Dermis blood vessel endothelial cell (primary cell): ENCODE measurements at regions not wholly inside any gene's neighbourhood (a gene's known extent, or its start where the extent isn't known, plus 50 kb on each side); places are given as distances from the start of the nearest gene placed in this dataset.

ENCODE experiments used
- DNase-seq: peaks from one replicate; pipeline ENCODE4 v3.0.0; 2010

DNA sequence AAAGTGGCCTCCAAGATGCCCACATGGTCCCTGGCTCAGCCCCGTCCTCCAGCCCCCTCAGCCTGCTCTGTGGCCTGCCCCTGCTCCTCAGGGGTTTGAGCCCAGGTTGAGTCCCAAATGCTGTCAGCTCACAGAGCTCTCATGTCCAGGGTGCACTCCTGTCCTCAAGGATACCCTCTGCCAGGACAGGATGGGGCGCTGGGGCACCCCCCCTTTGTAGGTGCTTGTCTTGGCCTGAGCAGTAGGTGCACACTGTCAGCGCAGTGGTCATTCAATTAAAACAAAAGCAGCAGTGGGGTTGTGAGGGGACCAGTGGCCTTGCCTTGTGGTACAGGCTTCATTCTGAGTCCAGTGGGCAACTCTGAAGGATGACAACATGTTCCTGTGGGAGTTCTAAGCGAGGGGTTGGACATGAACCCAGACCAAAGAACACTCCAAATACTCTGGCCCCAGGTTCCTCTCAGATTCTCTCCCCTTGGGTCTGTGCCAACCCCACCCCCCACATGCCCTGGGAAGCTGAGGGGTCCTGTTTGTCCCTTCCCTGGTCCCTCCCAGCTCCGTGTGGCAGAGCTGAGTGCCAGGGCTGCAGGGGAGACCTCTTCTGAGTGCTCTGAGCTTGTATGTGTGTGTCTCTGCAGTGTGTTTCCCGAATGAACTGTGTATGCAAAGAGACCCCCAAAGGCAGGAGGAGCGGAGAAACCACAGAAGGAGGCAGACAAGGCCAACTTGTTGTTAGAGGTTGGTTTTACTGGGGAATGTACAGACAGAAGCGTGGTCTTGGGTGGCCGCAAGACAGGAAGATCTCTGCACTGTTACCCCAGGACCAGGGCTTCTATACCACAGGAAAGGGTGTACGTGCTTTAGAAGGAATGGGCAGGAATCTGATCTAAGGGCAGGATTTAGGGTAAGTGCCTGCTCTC is 155.6 kb upstream of the HS6ST1 start:
- no peak for DNase-seq

DNA sequence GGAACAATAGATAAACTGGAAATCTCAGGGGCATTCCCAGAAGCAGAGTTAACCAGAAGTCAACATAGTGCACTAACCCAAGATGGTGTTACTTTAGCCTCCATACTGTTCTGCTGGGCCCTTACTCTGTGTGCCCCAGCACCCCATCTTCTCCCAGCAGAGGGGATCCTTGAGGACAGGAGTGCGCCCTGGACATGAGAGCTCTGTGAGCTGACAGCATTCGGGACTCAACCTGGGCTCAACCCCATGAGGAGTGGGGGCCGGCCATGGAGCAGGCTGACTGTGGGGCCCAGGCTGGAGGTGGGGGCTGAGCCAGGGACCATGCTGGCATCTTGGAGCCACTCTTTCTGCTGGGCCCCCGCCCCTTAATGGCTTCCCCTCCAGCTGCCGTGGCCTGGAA is 156.3 kb upstream of the HS6ST1 start:
- DNase-seq: no peak

DNA sequence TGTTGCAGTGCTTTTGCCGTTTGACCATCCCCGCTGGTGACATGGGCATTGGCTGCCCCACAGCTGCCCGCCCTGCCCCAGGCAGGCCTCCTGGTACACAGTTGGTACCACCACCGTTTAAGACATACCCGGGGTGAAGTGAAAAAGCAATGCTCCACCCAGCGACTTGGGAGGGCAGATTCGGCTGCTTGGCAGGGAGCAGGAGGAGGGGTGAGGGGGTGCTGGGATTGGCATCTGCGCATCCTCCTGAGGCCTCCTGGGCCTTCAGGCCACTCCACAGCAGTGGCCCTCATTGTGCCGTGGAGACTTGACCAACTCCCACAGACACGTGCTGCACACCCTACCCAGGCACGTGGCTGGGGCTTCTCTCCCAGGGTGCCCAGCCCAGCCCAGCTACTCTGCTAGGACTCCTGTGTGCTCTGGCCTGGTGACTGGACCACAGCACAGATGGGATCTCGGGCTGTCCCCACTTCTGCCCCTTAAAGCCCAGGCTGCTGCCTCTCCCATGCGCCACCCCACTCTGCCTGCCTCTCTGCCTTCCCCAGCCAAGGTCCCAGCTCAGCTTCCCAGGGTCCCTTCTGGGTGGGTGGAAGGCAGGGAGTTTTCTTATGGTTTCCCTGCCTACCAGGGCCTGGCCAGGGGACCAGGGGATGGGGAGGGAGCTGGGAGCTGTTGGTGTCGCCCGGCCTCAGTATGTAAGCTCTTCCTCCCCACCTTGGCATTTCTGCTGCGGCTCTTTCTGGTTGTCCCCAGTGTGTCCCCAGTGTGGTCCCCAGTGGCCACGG is 157.0 kb upstream of the HS6ST1 start:
- no peak for DNase-seq

DNA sequence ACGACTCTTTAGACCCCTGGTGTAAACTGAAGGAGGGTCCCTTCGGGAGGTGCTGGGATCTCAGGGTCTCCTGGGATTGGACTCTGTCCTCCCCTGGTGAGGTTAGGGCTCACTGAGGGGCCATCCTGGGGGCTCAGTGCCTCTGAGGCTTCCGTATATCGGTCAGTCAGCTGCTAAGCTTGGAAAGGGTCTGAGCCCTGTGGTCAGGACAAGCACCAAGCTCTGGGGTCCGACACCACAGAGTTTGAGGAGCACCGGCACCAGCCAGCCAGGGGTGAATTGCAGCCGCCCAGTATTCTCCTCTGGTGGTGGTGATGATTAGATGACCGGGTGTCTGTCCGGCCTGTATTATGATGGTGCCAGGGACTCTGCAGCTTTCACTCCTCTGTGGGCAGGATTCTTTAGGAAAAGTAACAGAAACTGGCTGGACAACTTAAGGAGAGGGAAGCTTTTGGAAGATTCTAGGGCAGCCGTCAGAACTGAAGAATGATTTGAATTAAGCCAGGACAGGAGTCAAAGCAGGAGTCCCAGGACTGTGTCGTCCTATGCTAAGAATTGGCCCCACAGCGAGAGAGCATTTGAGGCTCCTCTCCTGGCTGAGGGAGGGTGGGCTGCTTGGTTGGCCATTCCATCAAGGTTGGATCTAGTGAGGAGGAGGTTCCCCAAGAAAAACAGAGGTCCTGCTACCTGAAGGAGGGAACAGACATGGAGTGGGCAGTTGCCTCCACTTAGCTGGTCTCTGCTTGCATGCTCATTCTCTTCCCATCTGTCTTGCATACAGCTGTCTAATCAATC is 158.6 kb upstream of the HS6ST1 start:
- no peak for DNase-seq

DNA sequence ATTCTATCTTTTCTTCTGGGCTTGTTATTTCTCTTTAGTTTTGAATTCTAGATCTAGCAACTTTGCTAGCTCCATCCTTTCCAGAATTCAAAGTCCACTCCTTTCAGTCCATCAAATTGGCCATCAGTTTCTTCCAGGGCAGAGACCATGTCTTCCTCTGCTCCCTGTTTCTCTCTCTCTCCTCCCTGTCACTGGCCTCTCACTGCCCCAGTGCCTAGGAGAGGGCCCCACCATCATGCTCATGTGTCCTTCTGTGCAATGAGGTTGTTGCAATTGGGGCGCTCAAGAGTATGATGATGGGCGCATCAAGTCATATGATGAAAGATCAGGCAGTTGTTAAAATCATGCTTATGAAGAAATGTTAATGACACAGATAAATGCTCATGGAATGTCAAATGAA is 159.2 kb upstream of the HS6ST1 start:
- no peak for DNase-seq

DNA sequence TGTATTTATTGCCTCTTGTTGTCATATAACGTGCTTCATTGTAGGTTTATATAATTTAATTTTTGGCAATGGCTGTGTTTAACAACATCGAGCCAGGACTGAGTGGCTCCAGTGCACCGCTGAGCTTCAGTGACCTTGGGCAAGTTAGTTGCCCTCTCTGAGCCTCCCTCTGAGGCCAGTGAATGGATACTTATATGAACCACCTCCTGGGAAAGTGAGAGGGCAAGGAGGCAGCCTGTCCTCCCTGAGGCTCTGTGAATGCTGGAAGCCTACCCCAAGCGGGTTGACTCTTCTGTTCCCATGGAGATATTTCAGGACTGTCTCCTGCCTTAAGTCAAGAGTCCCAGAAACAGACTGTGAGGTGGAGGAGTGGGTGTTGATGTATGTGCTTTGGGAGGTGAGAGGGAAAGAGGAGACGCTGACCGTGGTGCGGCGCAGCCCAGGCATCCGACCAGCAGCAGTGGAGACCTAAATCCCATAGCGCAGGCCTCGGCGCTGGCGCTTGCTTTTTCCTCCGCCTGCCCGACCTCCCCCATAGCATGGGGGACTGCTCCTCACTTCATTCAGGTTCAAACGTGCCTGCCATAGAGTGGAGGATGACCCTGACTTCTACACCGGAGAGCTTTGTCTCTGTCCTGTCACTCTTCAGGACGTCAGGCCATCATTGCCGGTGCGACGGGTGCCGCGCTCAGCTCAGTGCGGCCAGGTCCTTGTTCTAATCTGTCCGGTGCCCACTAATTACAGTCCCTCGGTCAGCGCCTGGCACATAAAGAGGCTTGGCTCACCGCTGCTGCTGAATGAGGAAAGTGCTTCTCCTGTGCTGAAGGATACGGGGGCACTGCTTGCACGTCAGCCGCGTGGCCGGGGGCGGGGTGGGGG is 167.3 kb upstream of the HS6ST1 start:
- no peak for DNase-seq

DNA sequence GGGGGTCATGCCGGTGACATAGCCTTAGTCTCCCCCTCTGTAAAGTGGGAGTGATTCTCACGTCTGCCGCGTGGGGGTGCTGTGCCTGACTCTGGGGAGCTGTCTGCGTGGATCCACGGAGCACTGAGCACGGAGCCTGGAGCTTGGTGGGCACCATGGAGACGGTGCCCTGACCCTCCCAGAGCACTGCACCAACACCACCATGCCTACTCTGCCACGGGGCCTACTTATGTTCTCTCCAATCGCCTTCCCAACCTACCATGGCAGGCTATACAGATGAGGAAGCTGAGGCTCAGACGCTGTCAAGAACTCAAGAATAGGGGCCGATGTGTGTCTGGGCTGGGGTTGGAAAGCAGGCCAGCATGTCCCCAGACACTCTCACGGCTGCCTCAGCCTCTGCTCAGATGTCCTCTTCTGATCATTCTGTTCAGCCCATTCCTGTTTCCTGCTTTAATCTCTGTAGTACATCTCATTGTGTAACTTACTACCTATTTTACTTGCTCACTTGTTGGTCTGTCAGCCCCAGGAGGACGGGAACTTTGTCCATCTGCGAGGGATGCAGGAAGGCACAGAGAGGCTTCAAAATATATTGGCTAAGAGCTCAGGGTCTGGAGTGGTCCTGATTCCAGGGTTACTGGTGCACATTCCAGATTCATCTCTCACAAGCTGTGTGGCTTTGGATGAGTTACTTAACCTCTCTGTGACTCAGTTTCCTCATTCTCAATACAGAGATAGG is 168.1 kb upstream of the HS6ST1 start:
- no peak for DNase-seq

DNA sequence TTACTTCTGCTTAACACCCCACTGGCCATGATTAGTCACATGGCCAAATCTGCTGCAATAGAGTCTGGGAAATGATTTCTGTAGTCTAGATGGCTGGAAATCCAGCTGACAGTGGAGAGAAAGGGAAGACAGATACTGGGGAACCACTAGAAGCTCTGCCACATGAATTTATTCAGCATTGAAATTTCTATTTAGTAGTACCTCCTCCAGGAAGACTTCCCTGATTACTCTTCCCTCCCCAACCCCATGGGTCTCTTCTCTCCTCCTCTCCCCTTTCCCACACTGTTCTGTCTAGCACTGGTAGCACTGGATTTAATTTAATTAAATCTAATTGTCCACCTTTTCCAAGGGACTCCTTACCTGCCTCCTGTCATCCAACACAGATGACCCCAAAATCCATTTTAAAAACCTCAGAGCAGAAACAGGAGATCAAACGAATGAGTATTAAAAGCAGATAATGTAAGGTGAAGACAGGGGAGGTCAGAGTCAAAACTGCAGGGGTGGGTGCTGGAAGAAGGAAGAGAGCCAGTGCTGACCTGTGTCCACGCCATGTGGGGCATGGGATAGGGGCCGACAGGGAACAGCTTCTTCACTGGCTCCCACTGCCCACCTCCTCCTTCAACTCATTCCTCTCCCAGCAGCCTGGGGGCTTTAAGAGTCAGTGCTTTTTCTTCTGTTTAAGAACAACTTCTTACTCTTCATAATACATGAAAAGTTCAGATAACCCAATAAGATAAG is 169.2 kb upstream of the HS6ST1 start:
- DNase-seq: no peak

DNA sequence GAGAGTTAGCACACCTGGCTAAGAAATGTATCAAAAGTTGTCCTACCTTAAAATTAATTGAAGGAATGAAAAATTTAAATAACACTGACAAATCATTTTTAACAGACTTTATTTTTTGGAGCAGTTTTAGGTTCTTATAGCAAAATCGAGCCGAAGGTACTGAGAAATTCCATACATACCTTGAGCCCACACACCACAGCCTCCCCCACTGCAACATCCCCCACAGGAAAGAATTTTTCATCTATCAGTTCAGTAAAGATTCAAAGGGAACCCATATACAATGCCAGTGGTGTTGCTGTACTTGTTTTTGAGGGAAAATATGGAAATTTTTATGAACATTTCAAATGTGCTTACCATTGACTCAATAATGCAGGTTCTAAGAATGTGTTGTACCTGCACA is 169.8 kb upstream of the HS6ST1 start:
- DNase-seq: no peak

DNA sequence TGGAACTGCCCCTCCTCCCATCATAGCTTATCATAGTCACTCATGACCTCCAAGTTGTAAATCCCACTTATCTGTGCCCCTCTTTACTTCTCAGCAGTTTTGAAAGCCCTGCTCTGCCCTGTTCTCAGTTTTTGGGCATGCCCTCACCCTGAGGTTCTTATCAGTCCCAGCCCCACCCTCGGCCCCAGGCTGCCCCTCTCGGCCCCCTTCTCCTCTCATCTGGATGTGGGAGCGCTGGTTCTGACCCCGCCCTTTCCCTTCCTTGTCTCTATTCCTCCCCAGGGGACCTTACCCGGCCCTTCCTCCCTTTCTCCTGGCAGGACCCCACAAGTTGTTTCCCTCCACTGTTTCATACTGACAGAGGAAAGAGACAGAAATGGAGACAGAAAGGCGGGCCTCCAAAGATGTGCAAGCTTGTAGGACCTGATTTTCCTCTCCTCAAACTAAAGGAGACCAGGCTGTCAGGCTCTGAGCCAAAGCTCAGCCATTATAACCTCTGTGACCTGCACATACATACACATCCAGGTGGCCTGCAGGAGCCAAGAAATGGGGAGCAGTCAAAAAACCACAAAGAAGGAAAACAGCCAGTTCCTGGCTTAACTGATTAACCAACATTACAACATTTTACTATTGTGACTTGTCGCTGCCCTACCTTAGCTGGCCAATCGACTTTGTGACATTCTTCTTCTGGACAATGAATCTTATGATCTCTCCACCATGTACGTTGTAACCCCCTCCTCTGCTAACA is 171.0 kb upstream of the HS6ST1 start:
- no peak for DNase-seq

DNA sequence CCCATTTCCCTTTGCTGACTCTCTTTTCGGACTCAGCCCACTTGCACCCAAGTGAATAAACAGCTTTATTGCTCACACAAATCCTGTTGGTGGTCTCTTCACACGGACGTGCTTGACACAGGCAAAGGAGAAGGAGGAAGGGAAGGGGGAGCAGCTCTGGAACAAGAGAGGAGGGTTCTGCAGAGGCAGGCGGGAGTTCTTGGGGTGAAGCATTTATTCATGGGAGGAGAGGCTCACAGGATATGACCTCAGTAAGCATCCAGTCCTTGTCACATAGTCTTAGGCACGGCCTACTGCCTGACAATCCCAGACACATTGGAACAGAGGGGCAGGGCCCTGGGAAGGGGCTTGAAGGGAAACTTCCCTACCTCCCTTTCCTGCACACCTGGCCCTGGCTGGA is 171.7 kb upstream of the HS6ST1 start:
- no peak for DNase-seq

DNA sequence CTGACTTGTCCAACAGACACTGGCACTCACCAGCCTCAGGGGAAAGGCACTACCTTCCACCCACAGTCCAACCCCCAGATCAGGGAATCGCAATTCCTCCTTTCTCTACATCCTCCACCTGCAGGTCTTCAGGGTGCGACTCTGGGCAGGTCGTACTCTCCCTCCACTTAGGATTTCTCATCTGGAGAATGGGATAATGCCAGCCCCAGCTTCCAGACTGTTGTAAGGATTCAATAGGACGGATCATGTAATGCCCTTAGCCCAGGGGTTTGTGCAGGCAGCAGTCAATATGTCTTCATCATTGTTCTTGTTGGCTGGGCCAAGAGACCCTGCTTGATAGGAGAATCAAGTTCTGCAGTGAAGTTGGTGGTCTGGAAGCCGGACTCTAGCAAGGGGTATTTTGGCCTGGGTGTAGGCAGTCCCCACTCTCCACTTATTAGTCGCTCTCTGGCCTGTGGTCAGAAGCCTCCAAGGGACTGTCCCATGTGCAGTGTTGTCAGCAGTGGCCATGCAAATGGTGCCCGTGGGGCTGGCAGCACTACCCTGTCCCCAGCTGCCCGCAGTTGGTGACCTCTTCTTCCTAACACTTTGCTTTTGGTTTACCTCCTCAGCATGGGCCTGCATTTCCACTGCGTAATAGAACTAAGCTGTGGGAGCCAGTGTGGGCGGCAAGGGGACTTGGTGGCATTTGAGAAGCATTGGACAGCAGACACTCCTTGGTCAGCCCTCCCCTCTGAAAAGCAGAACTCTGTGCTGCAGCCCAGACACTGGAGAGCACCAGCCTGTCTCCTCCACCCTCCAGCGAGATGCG is 172.4 kb upstream of the HS6ST1 start:
- DNase-seq: no peak

DNA sequence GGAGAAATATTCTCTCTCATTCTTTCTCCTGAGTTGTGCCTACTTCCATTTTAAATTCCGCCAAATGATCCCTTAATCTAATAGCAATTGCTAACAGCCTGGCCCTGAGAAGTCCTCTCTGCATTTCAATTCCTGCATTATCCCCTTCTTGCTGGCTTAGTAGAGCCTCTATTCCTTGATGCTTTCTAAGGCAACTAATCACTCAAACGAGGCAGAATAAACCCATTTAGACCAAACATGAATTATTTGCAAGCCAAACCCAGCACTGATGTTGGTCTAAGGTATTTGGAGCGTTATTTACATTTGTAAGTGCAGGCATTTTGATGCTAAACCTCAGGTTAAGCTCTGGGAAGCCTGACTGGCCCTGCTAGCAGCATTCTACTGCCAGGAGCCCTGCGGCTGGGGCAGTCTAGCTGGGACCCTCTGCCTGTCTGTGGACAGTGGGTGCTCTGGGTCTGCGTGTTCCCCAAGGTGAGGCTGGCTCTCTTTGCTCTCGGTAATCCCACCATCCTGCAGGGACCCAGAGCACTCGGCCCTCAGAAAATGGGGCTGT is 173.1 kb upstream of the HS6ST1 start:
- no peak for DNase-seq

DNA sequence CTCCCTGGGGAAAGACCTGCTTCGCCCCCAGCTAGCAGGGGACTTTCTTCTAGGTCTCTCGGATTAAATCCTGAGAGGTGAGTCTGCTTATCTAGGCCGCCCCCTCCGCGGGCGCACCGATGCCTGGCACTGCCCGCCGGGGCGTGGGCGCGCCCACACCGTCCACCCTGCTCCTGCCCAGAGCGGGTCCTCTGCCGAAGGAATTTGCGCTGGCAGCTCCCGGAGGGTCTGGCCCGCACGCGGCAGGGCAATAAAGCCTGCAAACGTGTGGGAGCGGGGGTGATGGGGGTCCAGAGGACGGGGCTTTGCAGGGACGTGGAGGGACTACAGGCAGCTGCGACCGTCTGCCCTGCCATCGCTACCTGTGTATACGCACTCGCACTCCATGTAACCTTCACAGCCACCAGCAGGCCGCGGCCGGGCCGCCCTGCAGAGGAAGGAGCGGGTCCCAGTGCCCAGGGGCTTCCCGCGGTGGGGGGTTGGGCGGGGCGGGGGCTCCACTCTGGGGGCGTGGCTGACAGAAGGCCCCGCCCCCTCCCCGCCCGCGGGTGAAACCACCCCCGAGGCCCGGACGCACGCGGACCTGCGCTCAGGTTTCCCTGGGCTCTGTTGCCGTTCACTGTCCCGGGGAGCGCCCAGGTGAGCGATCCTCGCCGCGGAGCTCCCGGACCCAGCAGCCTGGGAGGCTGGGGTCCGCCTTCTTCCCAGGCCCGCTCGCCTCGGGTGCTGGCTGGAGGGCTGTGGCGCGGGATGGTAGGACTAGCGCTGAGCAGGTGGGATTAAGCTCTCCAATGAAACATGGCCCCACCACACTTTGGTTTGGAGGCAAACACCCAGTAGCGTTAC is 174.5 kb upstream of the HS6ST1 start:
- DNase-seq: no peak

DNA sequence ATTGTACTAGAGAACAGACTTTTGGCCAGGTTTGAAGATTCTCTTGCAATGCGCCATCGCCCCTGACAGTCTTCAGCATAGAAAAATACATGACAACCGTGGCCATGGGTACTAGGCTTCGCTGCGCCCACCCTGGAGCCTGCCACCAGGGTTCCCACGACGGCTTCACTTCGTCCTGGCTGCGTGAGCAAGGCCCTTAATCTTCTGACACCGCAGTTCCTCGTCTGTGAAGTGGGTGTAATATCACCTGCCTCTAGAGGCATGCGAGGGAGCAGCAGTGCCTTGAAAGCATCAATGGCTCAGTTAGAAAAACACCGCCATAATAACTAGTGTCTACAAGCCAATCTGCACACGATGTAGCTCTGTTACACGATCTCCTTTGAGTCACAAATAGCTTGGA is 175.2 kb upstream of the HS6ST1 start:
- no peak for DNase-seq

DNA sequence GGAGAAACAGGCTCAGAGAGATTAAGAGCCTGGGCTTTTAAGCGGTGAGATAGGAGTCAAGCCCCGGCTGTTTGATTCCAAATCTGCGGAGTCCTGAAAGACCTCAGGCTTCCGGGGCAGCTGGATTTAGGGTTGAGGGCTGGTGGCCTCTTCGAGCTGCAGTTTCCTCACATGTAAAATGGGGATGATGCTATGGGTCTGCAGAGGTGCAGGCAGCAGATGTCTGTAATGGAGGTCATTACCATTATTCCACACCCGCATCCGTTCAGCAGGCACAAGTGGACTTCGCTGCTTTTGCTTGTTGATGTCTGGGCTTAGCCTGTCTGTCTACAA is 175.6 kb upstream of the HS6ST1 start:
- no peak for DNase-seq

DNA sequence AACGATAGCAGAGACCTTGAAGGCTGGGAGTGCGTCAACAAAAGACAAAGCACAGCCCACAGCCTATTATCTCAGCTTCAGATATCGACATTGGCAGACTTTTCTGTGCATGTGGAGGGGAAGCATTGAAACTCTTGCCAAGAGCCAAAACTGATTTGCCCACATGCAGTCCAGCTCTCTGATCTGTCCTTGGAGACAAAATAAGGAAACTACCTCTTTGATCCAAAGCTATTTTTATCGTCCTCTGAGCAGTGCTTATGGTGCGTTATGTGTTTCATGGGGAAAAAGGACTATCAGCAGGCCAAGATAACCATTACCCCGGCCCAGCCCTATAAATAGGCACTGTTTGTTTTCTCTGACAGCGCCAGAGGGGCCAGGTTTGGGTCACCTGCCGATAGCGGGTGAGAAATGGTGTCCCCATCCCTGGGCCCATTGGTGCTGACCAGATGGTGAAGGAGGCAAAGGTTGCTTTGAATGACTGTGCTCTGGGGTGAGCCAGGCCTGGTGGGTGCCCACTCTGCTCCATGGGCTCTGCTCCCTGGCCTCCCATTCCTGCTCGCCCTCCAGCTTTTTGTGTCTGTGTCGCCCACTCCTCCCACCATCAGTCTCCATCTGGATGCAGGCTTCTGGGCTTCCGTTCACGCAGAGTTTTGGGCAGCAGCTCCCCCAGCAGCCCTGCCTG is 176.1 kb upstream of the HS6ST1 start:
- DNase-seq: peak; percentile 12
